ENCODE measurements at regions not wholly inside any gene's neighbourhood (a gene's known extent, or its start where the extent isn't known, plus 50 kb on each side); places are given as distances from the start of the nearest gene placed in this dataset.

DNA sequence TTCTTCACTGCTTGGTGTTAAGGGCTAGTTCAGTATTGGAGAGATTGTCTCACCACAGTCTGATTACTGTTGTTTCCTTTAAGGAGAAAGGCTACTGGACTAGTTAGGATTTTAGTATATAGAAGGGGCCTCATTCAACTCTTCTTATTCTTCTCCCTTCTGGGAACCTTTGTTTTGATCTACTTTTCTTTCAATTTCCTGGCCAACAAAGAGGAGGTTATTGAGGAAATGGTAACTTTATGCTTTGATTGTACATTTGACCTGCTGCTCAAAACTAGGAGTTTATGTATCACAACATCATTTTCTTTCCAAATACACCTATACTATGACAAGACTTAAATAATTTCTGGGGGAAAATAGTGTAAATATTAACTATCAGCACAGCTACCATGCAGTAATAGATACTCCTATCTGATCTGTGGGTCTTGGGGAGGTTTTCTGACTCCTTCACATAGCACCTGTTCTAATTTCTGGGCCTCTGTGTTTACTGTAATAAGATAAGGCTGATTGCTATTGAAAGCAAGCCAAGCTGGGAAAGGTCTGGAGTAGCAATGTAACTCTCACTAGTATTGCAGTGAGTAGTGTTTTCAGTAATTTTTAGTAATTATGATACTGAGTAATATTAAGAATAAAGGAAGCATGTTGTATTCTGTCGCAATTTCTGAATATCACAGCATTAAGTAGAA is 395.3 kb downstream of the NUP35 start:
- TF ChIP-seq, protein P1, sequence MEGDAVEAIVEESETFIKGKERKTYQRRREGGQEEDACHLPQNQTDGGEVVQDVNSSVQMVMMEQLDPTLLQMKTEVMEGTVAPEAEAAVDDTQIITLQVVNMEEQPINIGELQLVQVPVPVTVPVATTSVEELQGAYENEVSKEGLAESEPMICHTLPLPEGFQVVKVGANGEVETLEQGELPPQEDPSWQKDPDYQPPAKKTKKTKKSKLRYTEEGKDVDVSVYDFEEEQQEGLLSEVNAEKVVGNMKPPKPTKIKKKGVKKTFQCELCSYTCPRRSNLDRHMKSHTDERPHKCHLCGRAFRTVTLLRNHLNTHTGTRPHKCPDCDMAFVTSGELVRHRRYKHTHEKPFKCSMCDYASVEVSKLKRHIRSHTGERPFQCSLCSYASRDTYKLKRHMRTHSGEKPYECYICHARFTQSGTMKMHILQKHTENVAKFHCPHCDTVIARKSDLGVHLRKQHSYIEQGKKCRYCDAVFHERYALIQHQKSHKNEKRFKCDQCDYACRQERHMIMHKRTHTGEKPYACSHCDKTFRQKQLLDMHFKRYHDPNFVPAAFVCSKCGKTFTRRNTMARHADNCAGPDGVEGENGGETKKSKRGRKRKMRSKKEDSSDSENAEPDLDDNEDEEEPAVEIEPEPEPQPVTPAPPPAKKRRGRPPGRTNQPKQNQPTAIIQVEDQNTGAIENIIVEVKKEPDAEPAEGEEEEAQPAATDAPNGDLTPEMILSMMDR (IDR thresholded peaks at IDR 0.05), result no peak
- TF ChIP-seq POLR2A (IDR thresholded peaks at IDR 0.05), result no peak

Data from thyroid gland (tissue), 4 donors.